Thyroid gland (tissue), 4 donors: ENCODE measurements at regions not wholly inside any gene's neighbourhood (a gene's known extent, or its start where the extent isn't known, plus 50 kb on each side); places are given as distances from the start of the nearest gene placed in this dataset.

Experiments
- CTCF ChIP-seq, 6 experiments: fragments of 200-600 bp in 3 of 6; fragments of 450-650 bp in 3 of 6; sonication (generic) in 3 of 6; IDR thresholded peaks; one replicate each; pipeline ENCODE4 v1.5.1; 2016 to 2019; ENCODE audit warnings: antibody characterized with exemption in 6 of 6, mild to moderate bottlenecking in 2 of 6, inconsistent platforms in 1 of 6, moderate library complexity in 1 of 6
- POLR2A ChIP-seq, 2 donors: fragments of 450-650 bp; IDR thresholded peaks; one replicate each; pipeline ENCODE4 v1.6.1; 2017; ENCODE audit warnings: antibody characterized with exemption in 2 of 2, mild to moderate bottlenecking in 2 of 2, moderate library complexity in 1 of 2

- TF ChIP-seq CTCF (IDR thresholded peaks at IDR 0.05) (no peak), POLR2A (IDR thresholded peaks at IDR 0.05) (no peak)
These were observed 538.6 kb upstream of the MARCKS start for GRCh38 chr6:113318575-113318917.
